Astrocyte of the spinal cord (primary cell): ENCODE measurements at regions not wholly inside any gene's neighbourhood (a gene's known extent, or its start where the extent isn't known, plus 50 kb on each side); places are given as distances from the start of the nearest gene placed in this dataset.
"Not testable (repeated sequence)": the region's sequence is repeated elsewhere in the genome, so short reads cannot be mapped to it uniquely, and the experiment has no call there.

Source experiments
- DNase-seq: peaks from one replicate; pipeline ENCODE4 v3.0.0; 2011; ENCODE audit warnings: low read depth, low spot score
- H3K4me3 ChIP-seq: 2 replicates; pipeline ENCODE4 v1.5.1; 2011; ENCODE audit warnings: low read depth, mild to moderate bottlenecking, low read length, moderate library complexity
- CTCF ChIP-seq: IDR thresholded peaks from 2 replicates; pipeline ENCODE4 v1.5.1; 2012; ENCODE audit warnings: low read depth, mild to moderate bottlenecking, low read length, inconsistent platforms
- in situ Hi-C: cut with HindIII; loops from 2 replicates; pipeline ENCODE4 v1.10.0; 2017; ENCODE audit warnings: low sequenced_read_pairs

- DNase-seq = no peak
- H3K4me3 ChIP-seq = no peak overlapping the region
- in situ Hi-C loops = no loop called here
- TF ChIP-seq CTCF = no peak
Measured at GRCh38 chr7:91375378-91375777, 111.1 kb downstream of the FZD1 start.

- DNase-seq = no peak
- TF ChIP-seq CTCF = no peak
- in situ Hi-C loops = no loop called here
- no peak overlapping the region for H3K4me3 ChIP-seq
Measured at GRCh38 chr7:91378131-91378530, 113.9 kb downstream of the FZD1 start.

GRCh38 chr7:91379236-91379635 lies 115.0 kb downstream of the FZD1 start:
- in situ Hi-C loops = no loop called here

GRCh38 chr7:91379991-91380390 lies 115.8 kb downstream of the FZD1 start:
- in situ Hi-C loops = no loop called here
- no peak for TF ChIP-seq CTCF
- no peak for DNase-seq
- no peak overlapping the region for H3K4me3 ChIP-seq

More at GRCh38 chr7:91379236-91379635, 115.0 kb downstream of the FZD1 start:
- DNase-seq = peak; percentile 27
- no peak overlapping the region for H3K4me3 ChIP-seq
- no peak for TF ChIP-seq CTCF

- H3K4me3 ChIP-seq = no peak overlapping the region
- no peak for TF ChIP-seq CTCF
- DNase-seq = peak; percentile 86
- in situ Hi-C loops = no loop called here
Measured at GRCh38 chr7:91383053-91383904, 119.0 kb downstream of the FZD1 start.

- in situ Hi-C loops = no loop called here
- TF ChIP-seq CTCF = no peak
- no peak for DNase-seq
- H3K4me3 ChIP-seq = no peak overlapping the region
Measured at GRCh38 chr7:91383905-91384274, 119.7 kb downstream of the FZD1 start.

- H3K4me3 ChIP-seq, in situ Hi-C loops, DNase-seq: not testable (repeated sequence)
Measured at GRCh38 chr7:91394757-91395156, 130.5 kb downstream of the FZD1 start.

- DNase-seq, in situ Hi-C loops: not testable (repeated sequence)
Measured at GRCh38 chr7:91395313-91395712, 131.1 kb downstream of the FZD1 start.

More at GRCh38 chr7:91395313-91395712, 131.1 kb downstream of the FZD1 start:
- not testable (repeated sequence) for H3K4me3 ChIP-seq
